ENCODE measurements at regions not wholly inside any gene's neighbourhood (a gene's known extent, or its start where the extent isn't known, plus 50 kb on each side); places are given as distances from the start of the nearest gene placed in this dataset.

GRCh38 chr7:152922318-152923081 lies 162.9 kb downstream of the ACTR3B start:
- TF ChIP-seq POLR2A (IDR thresholded peaks at IDR 0.05; ENCODE audit: low read depth, low read length): no peak
- no peak for TF ChIP-seq MXI1 (IDR thresholded peaks at IDR 0.05; ENCODE audit: borderline replicate concordance, low read depth, low read length)
- no peak for TF ChIP-seq SMC3 (IDR thresholded peaks at IDR 0.05; ENCODE audit: low read depth, low read length)
- TF ChIP-seq USF2 (IDR thresholded peaks at IDR 0.05; ENCODE audit: low read depth, low read length): no peak
- no peak for TF ChIP-seq CTCF (conservative IDR thresholded peaks at IDR 0.05; ENCODE audit: low read depth, low read length)
- TF ChIP-seq MAZ (IDR thresholded peaks at IDR 0.05; ENCODE audit: borderline replicate concordance, low read depth, low read length): no peak
- no peak for TF ChIP-seq RFX5 (IDR thresholded peaks at IDR 0.05; ENCODE audit: low read depth, low read length)
- TF ChIP-seq CEBPB (IDR thresholded peaks at IDR 0.05; ENCODE audit: low read depth, low read length): no peak
- no peak for TF ChIP-seq RAD21 (IDR thresholded peaks at IDR 0.05; ENCODE audit: low read length)
- TF ChIP-seq RCOR1 (IDR thresholded peaks at IDR 0.05; ENCODE audit: insufficient replicate concordance, low read length): no peak
- TF ChIP-seq CHD1 (IDR thresholded peaks at IDR 0.05; ENCODE audit: low read depth, low read length): no peak
- no peak for TF ChIP-seq BHLHE40 (IDR thresholded peaks at IDR 0.05; ENCODE audit: low read depth, low read length)
- no peak for TF ChIP-seq MAFK (IDR thresholded peaks at IDR 0.05; ENCODE audit: low read depth, low read length)
